CD4-positive, alpha-beta T cell treated with Interleukin-4 for 4 hours (primary cell): ENCODE measurements at regions not wholly inside any gene's neighbourhood (a gene's known extent, or its start where the extent isn't known, plus 50 kb on each side); places are given as distances from the start of the nearest gene placed in this dataset.

Experiments used
- DNase-seq: peaks from one replicate; pipeline ENCODE4 v3.0.0-alpha.2; 2020

- DNase-seq, result no peak
Observed at GRCh38 chr6:129778793-129779192, 68.8 kb upstream of the ARHGAP18 start.

GRCh38 chr6:129777371-129777770 lies 67.4 kb upstream of the ARHGAP18 start:
- no peak for DNase-seq

- DNase-seq, result no peak
Observed at GRCh38 chr6:129776542-129777330, 66.8 kb upstream of the ARHGAP18 start.

- DNase-seq, result peak; percentile 53
Observed at GRCh38 chr6:129774697-129775447, 64.9 kb upstream of the ARHGAP18 start.

GRCh38 chr6:129773304-129773703 lies 63.3 kb upstream of the ARHGAP18 start:
- no peak for DNase-seq

GRCh38 chr6:129771678-129772077 lies 61.7 kb upstream of the ARHGAP18 start:
- DNase-seq, result no peak

GRCh38 chr6:129767776-129768485 lies 58.0 kb upstream of the ARHGAP18 start:
- no peak for DNase-seq

- peak; percentile 48 for DNase-seq
Observed at GRCh38 chr6:129766959-129767728, 57.2 kb upstream of the ARHGAP18 start.

- DNase-seq, result no peak
Observed at GRCh38 chr6:129764761-129765407, 54.9 kb upstream of the ARHGAP18 start.

- DNase-seq, result no peak
Observed at GRCh38 chr6:129759796-129760605, 50.0 kb upstream of the ARHGAP18 start.
